GM18508 (cell line): ENCODE measurements at regions not wholly inside any gene's neighbourhood (a gene's known extent, or its start where the extent isn't known, plus 50 kb on each side); places are given as distances from the start of the nearest gene placed in this dataset.
"Not testable (repeated sequence)": the region's sequence is repeated elsewhere in the genome, so short reads cannot be mapped to it uniquely, and the experiment has no call there.

ENCODE experiments used
- ATAC-seq: cut with Tn5 transposase; IDR thresholded peaks from one replicate; pipeline ENCODE4 v1.9.1; 2021; ENCODE audit warnings: moderate number of reproducible peaks; ENCODE audit not compliant: insufficient read depth, unreplicated experiment

DNA sequence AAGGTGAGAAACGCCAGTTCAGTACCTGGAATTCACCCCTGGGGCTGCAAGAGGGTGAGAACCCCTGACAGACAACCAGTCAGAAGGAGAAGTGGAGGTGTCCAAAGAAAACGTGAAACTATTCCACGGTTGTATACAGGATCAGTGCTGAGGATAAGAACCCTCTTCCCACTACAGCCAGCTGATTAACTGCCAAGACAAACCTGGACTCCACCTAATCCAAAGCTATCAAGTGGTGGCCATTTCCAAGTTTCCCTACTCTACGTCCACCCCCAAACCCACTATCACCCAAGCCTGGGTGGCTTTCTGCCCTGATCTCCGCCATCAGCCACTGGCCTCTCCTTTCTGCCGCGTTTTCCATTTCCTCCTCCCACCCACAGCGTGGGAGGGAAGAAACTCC, 312.3 kb upstream of the ID2 start:
- ATAC-seq, result no peak

DNA sequence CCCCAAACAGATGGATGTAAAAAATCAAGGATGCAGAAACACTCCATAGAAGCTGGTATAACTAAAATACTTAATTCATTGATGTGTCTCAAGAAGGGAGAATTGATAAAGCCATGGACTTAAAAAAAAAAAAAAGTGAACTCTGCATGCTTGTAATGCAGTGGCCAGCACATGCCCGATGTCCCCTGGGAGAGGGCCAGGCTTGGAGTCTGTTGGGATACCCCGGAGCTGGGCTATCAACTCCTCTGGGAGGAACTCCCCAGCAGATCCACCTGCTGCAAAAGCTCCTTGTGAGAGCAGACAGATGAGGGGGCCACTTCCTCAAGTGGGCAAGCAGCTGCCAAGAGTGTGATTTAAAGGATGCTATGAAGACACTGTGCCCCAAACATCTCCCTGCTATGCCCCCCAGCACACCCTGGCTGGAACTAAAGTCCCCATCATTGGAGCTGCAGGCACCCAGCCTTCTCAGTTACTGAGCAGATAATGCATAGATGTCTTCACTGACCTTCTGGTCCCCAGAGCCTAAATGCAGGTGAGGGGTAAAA, 311.5 kb upstream of the ID2 start:
- ATAC-seq, result no peak

DNA sequence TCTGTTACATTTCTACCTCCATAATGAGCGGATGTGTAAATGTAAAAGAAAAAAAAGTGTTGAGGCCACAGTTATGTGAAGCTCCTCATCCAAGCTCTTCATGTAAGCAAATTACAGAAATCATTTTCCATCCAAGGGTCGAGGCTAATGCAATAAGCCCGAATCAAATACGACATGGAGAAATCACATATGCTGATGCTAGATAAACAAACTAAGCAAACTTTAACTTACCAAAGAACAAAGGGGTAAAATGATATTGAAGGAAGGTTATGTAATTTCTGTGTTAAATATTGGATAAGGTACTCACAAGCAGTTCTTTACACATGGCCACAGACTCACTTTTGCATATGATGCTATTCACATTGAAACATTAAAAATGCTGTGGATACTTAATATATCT, 310.2 kb upstream of the ID2 start:
- ATAC-seq, result no peak

- no peak for ATAC-seq
These were observed 307.1 kb upstream of the ID2 start for GRCh38 chr2:8374782-8375181.

DNA sequence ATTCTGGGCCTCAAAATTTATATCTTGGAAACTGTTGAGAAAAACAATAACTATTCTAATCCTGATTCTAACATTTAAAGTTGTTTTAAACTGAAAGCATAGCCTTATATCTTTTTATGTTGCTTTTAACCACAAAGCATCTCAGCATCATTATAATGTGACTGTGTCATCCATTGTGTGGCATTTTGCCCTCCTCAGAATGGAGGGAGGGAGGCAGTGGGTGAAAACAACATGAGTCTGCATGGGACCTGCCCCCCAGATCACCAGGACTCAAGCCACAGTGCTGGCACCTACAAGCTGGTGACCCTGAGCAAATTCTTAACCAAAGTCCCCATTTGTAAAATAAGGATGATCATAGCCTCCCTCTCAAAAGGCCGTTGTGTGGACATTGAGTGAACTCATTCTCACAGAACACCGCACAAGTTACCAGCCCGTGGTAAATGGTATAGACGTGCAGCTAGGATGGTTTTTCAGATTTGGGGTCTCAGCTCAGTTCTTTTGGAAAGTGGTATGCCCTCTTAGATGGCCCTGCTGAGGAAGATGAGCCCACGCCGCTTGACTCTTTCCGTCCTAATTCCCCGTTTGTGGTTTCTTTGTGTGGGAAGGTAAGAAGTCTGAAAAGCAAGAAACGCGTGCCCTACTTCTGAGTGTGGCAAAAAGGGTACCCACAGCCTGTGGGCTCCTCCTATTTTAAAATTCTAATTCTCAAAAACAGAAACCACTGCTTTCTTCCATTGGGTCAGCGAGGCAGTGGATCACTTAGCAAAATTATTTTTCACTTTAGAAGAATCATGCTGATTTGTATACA, 305.0 kb upstream of the ID2 start:
- no peak for ATAC-seq

DNA sequence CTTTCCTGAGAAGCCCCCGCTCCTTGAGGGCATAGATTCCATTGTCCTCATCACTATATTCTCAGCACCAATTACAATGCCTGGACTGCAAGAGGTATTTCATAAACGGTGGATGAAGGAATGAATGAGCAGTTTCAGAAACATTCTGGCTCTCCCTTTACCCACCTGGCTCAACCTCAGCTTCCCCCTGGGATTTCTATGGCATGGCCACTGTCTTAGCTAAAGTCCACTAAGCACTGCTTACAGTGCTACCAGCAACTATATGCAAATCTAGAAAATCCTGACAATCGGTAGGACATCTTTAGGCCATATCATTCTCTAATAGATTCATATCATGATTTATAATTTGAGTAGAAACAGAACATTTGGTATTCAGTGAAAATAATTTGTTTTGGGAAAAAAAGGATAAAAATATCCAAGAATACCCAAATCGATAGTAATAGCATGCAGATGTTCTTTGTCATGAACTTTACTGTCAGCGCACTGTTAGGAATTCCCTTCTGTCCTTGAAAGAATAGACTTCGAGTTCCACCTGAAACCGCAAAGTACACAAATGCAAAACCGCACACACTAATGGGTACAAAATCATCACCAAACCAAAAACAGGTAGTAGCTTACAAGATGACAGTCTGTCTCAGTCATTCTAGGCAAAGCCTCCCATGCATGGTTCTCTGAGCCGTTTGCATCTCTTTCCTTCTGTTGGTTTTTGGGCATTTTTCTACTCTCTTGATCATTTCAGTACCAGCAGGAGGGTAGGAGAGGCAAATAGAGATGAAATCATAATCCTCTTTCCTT, 303.6 kb upstream of the ID2 start:
- ATAC-seq, result peak; percentile 45

DNA sequence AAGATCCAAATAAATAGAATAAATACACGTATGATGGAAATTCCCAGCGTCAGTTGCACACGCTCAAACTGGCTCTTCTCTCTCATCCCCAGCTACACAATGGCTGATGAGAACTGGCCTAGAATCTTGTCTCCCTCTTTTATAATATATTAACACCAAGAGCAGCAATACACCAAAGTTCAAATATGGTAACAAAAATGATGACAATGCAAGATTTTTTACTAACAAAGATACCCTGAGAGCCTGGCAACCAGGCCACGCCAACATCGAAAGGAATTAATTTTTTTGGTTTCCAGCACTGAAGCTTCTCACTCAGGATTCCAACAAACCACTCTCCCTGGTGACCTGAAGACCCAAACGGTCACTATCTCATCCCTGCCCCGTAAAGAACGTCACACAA, 302.7 kb upstream of the ID2 start:
- no peak for ATAC-seq

GRCh38 chr2:8379549-8379948, 302.3 kb upstream of the ID2 start:
- ATAC-seq, result no peak

GRCh38 chr2:8380026-8380425, 301.8 kb upstream of the ID2 start:
- ATAC-seq, result no peak

DNA sequence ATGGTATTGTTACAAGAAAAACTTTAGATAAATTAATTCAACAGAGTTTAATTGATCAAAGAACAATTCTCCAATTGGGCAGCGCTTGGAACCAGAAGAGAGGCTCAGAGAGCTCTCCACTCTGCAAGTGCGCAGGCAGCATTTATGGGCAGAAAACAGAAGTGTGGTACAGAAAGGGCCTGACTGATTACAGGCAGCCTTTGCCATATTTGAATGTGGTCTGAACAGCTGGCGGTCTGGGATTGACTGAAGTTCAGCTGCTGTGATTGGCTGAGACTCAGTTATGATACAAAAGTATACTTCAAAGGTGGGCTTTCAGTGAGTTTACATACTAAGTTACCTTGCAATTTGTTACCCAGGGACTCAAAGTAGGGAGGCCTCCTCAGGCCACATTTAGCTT, 301.3 kb upstream of the ID2 start:
- no peak for ATAC-seq

DNA sequence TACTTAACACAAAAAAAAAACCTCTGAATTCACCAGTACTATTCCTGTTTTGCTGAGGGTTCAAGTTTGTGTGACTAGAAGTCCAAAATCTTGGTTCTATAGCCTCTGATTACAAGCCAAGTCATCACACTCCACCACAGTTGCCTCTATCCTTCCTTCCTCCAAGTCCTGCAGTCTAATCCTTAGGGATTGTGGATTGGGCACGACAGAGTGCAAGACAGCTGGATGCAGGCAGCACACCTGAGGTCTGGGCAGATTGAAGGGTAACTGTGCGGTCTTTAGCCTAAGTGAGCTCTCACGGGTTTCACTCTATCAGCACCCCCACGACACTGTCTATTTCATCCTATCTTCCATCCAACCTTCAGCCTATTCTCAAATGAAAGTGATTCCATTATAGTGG, 299.4 kb upstream of the ID2 start:
- ATAC-seq, result no peak

DNA sequence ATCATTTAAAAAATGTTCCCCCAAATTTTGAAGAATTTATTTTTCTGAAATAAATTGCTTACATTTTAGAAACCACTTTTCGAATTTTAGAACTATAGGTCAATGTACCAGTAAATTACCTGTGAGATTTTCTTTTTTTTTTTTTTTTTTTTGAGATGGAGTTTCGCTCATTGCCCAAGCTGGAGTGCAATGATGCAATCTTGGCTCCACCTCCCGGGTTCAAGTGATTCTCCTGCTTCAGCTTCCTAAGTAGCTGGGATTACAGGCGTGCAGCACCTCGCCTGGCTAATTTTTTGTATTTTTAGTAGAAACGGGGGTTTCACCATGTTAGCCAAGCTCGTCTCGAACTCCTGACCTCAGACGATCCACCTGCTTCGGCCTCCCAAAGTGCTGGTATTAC, 295.1 kb upstream of the ID2 start:
- not testable (repeated sequence) for ATAC-seq

DNA sequence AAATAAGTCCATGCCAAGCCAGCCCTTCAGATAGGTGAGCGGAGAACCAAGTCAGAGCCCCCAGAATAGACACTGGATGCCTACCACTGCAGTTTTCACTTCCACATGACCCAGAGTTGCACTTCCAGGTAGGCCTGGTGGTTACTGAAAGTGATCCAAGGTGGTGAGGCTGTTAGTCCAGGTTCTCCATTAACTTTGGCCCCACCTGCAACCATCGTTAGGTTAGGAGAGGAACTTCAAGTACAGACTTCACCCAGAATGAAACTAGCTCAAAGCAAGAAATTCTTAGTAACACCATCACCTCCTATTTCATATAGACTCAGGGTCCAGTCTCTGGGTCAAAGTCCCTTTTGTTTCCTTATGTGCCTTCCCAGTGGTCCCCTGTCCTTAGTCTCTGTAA, 293.1 kb upstream of the ID2 start:
- peak; percentile 63 for ATAC-seq

GRCh38 chr2:8389431-8390108, 292.3 kb upstream of the ID2 start:
- ATAC-seq, result no peak

DNA sequence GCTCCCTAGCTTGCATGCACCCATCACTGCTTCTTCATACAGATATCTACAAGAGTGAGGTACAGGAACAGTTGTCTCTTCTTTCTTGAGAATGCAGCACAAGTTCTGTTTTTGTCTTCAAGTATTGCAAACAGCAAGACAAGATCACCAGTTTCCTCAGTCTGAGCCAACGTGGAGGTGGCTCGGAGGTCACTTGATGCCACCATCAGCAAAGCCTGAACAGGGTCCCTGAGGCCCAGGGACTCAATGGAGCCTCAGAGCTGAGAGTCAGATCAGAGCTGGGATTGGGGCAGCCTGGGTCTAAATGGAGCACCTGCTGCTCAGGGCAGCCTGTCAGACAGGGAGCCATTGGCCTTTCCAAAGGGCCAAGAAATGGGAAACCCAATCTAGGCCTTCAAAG, 290.7 kb upstream of the ID2 start:
- no peak for ATAC-seq

DNA sequence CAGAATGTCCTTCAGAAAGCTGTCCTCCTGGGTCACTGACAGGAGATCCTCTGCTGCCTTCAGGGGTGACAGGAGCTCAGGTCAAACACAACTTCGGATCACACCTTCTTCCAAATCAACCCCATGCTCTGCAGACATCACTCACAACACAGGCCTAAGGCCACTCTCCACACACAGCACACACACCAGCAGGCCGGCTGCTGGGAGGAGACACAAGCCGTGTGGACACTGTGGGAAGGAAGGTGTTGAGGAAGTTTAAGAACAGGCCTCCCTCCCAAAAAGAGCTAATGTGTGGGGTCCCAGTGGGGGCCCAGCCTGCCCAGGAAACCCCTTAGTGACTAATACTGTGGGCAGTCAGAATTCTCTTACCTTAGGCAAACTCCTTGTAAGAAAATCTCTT, 290.3 kb upstream of the ID2 start:
- no peak for ATAC-seq

DNA sequence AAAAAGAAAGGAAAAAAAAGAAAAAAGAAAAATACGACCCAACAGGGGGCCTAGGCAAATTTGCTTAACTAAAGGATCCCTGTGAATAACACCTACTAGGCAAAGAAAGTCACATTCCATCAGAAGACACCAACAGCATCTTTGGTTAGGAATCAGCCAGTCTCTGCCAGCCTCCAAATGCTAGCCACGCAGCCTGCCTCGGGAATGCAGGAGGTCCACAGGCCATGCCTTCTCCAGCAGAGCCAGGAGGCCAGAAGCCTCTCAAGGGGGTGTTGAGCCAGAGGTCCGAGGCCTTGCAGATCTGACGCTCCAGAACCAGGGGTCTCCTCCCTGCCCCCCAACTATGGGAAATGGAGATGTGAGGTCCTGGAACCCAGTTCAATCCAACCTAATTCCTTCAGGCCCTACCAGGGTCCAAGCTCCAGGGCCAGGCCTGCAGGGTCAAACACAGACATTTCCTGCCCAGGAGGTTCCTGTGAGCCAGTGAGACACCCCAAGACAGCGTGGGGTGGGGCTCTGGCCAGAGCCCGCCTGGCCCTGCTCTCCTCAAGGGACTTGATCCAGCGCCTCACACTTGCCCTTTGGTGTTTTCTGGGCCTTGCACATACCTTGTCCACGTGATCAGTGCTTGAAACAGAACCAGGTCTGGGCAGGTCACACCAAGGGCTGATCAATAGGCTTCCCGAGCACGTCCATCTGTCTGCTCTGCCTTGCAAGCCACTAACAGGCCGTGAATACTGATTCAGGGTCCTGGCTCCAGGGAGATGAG, 289.6 kb upstream of the ID2 start:
- no peak for ATAC-seq

GRCh38 chr2:8393506-8393905, 288.4 kb upstream of the ID2 start:
- ATAC-seq, result no peak

DNA sequence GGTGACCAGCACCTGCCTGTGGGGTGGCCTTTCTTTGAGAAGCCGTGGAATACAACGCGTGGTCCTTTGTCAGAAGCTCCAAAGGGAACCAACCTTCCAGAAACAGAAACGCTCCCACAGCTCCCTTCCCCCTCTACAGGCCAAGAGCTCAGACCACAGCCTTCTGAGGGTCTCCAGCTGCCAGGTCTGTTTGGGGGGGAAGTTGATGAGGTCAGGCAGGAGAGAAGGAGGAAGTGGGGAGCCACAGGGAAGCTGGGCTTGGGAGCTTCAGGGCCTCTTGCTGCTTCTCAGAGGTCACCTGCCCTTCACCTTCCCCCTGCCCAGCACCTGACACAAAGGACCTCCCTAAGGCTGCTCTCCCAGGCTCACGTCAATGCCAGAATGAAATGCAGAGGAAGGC, 287.7 kb upstream of the ID2 start:
- ATAC-seq, result no peak
